ENCODE measurements at regions not wholly inside any gene's neighbourhood (a gene's known extent, or its start where the extent isn't known, plus 50 kb on each side); places are given as distances from the start of the nearest gene placed in this dataset.

DNA sequence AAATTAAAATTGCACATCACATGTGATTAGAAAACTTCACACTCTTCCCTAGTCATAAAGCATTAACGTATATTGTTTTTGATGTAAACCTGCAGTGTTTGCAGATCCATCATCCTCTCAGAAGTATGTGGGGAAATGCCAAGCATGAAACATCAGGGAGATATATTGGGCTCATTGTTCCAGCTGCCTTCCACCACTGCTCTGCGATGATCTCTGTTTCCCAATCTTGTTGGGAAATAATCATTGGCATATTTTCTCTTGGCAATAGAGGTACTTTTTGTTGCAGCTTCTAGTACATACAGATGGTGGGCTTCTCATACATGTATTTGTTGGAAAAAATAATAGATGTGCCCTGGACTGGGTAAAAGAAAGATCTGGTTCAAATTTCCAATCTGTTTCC is 466.3 kb upstream of the HS3ST1 start:
- TF ChIP-seq, protein P1, sequence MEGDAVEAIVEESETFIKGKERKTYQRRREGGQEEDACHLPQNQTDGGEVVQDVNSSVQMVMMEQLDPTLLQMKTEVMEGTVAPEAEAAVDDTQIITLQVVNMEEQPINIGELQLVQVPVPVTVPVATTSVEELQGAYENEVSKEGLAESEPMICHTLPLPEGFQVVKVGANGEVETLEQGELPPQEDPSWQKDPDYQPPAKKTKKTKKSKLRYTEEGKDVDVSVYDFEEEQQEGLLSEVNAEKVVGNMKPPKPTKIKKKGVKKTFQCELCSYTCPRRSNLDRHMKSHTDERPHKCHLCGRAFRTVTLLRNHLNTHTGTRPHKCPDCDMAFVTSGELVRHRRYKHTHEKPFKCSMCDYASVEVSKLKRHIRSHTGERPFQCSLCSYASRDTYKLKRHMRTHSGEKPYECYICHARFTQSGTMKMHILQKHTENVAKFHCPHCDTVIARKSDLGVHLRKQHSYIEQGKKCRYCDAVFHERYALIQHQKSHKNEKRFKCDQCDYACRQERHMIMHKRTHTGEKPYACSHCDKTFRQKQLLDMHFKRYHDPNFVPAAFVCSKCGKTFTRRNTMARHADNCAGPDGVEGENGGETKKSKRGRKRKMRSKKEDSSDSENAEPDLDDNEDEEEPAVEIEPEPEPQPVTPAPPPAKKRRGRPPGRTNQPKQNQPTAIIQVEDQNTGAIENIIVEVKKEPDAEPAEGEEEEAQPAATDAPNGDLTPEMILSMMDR (IDR thresholded peaks at IDR 0.05 in 4 of 5, conservative IDR thresholded peaks at IDR 0.05 in 1 of 5), result no peak
- TF ChIP-seq POLR2A (IDR thresholded peaks at IDR 0.05), result no peak
